HEK293T (cell line): ENCODE measurements at regions not wholly inside any gene's neighbourhood (a gene's known extent, or its start where the extent isn't known, plus 50 kb on each side); places are given as distances from the start of the nearest gene placed in this dataset.

ENCODE experiments used
- ELF4 ChIP-seq: fragments of 450-650 bp; IDR thresholded peaks from 2 replicates; pipeline ENCODE4 v1.6.1; 2017; ENCODE audit warnings: antibody characterized with exemption
- LEF1 ChIP-seq: fragments of 450-650 bp; IDR thresholded peaks from 2 replicates; pipeline ENCODE4 v1.6.1; 2017; ENCODE audit warnings: mild to moderate bottlenecking, borderline replicate concordance

GRCh38 chr6:114740547-114740946 is 397.7 kb upstream of the HS3ST5 start:
- TF ChIP-seq LEF1 (no peak), ELF4 (no peak)
